GM23338 (cell line): ENCODE measurements at regions not wholly inside any gene's neighbourhood (a gene's known extent, or its start where the extent isn't known, plus 50 kb on each side); places are given as distances from the start of the nearest gene placed in this dataset.

Source experiments
- CREB1 ChIP-seq: fragments of 250-450 bp; sonication (Bioruptor Pico); IDR thresholded peaks from 2 replicates; pipeline ENCODE4 v1.5.0; 2020; ENCODE audit warnings: low read depth, mild to moderate bottlenecking, moderate library complexity
- CTCF ChIP-seq, 2 experiments: fragments of 200-600 bp in 1 of 2; sonication (generic) in 1 of 2; conservative IDR thresholded peaks; 2 replicates each; pipeline versions ENCODE4 v1.5.1 to v1.6.1; 2016 to 2017; ENCODE audit warnings: antibody characterized with exemption in 2 of 2, low read depth in 2 of 2, mild to moderate bottlenecking in 2 of 2, moderate library complexity in 1 of 2
- ETS1 ChIP-seq: IDR thresholded peaks from 2 replicates; pipeline ENCODE4 v1.6.1; 2016; ENCODE audit warnings: antibody characterized with exemption
- EZH2 ChIP-seq: fragments of 200-600 bp; sonication (generic); IDR thresholded peaks from one replicate; pipeline ENCODE4 v1.8.0; 2017; ENCODE audit warnings: antibody characterized with exemption, mild to moderate bottlenecking, low read depth; ENCODE audit not compliant: unreplicated experiment
- EZH2phosphoT487 ChIP-seq: fragments of 200-600 bp; sonication (generic); IDR thresholded peaks from one replicate; pipeline ENCODE4 v1.8.1; 2018; ENCODE audit warnings: antibody characterized with exemption; ENCODE audit not compliant: unreplicated experiment
- JUNB ChIP-seq: IDR thresholded peaks from one replicate; pipeline ENCODE4 v1.6.1; 2016; ENCODE audit warnings: antibody characterized with exemption; ENCODE audit not compliant: unreplicated experiment
- NANOG ChIP-seq: IDR thresholded peaks from 2 replicates; pipeline ENCODE4 v1.6.1; 2016; ENCODE audit warnings: antibody characterized with exemption, borderline replicate concordance
- POLR2AphosphoS5 ChIP-seq: IDR thresholded peaks from 2 replicates; pipeline ENCODE4 v1.6.1; 2016; ENCODE audit warnings: antibody characterized with exemption, low read depth
- REST ChIP-seq: IDR thresholded peaks from one replicate; pipeline ENCODE4 v1.6.1; 2018; ENCODE audit warnings: antibody characterized with exemption; ENCODE audit not compliant: unreplicated experiment
- STAT1 ChIP-seq: IDR thresholded peaks from one replicate; pipeline ENCODE4 v1.6.1; 2016; ENCODE audit warnings: antibody characterized with exemption; ENCODE audit not compliant: unreplicated experiment
- ZNF114 ChIP-seq: fragments of 250-450 bp; sonication (Bioruptor Pico); IDR thresholded peaks from 2 replicates; pipeline ENCODE4 v1.5.0; 2020; ENCODE audit warnings: mild to moderate bottlenecking, moderate library complexity
- ZNF331 ChIP-seq: fragments of 250-450 bp; sonication (Bioruptor Pico); IDR thresholded peaks from 2 replicates; pipeline ENCODE4 v1.5.0; 2020; ENCODE audit warnings: low read depth, mild to moderate bottlenecking, moderate library complexity
- ZNF462 ChIP-seq: fragments of 250-450 bp; sonication (Bioruptor Pico); IDR thresholded peaks from 2 replicates; pipeline ENCODE4 v1.5.0; 2020; ENCODE audit warnings: mild to moderate bottlenecking, moderate library complexity

GRCh38 chr11:103832762-103833161 lies 203.7 kb upstream of the DDI1 start:
- no peak for TF ChIP-seq CTCF (conservative IDR thresholded peaks at IDR 0.05; ENCODE audit: low read depth in 2 of 2)
- TF ChIP-seq EZH2, result no peak
- no peak for TF ChIP-seq EZH2phosphoT487
- no peak for TF ChIP-seq REST
- no peak for TF ChIP-seq POLR2AphosphoS5
- no peak for TF ChIP-seq CREB1 (CRISPR knock-in tag)
- no peak for TF ChIP-seq STAT1
- TF ChIP-seq NANOG, result no peak
- TF ChIP-seq JUNB, result no peak
- TF ChIP-seq ETS1, result no peak
- no peak for TF ChIP-seq ZNF331 (CRISPR knock-in tag)
- no peak for TF ChIP-seq ZNF114
- TF ChIP-seq ZNF462, result no peak
